GM21447 (cell line): ENCODE measurements at regions not wholly inside any gene's neighbourhood (a gene's known extent, or its start where the extent isn't known, plus 50 kb on each side); places are given as distances from the start of the nearest gene placed in this dataset.
"Not testable (repeated sequence)": the region's sequence is repeated elsewhere in the genome, so short reads cannot be mapped to it uniquely, and the experiment has no call there.

ENCODE experiments used
- ATAC-seq: cut with Tn5 transposase; IDR thresholded peaks from one replicate; pipeline ENCODE4 v1.9.1; 2021; ENCODE audit not compliant: unreplicated experiment

GRCh38 chr9:87357600-87357999 is 140.1 kb upstream of the DAPK1 start:
- no peak for ATAC-seq

- ATAC-seq = no peak
These were observed 138.4 kb upstream of the DAPK1 start for GRCh38 chr9:87359264-87359663.

- ATAC-seq = no peak
These were observed 137.6 kb upstream of the DAPK1 start for GRCh38 chr9:87359958-87360601.

GRCh38 chr9:87370049-87370685 is 127.5 kb upstream of the DAPK1 start:
- ATAC-seq = no peak

- ATAC-seq = no peak
These were observed 125.8 kb upstream of the DAPK1 start for GRCh38 chr9:87371795-87372355.

- ATAC-seq = no peak
These were observed 125.3 kb upstream of the DAPK1 start for GRCh38 chr9:87372356-87372851.

GRCh38 chr9:87374023-87374919 is 123.4 kb upstream of the DAPK1 start:
- peak; percentile 61 for ATAC-seq

- no peak for ATAC-seq
These were observed 122.1 kb upstream of the DAPK1 start for GRCh38 chr9:87375397-87376073.

- ATAC-seq = no peak
These were observed 119.0 kb upstream of the DAPK1 start for GRCh38 chr9:87378676-87379075.

GRCh38 chr9:87379300-87379699 is 118.4 kb upstream of the DAPK1 start:
- ATAC-seq = no peak

GRCh38 chr9:87381050-87381711 is 116.5 kb upstream of the DAPK1 start:
- no peak for ATAC-seq

- ATAC-seq = no peak
These were observed 115.9 kb upstream of the DAPK1 start for GRCh38 chr9:87381746-87382145.

- ATAC-seq = no peak
These were observed 114.8 kb upstream of the DAPK1 start for GRCh38 chr9:87382900-87383299.

- ATAC-seq = no peak
These were observed 114.1 kb upstream of the DAPK1 start for GRCh38 chr9:87383344-87384150.

GRCh38 chr9:87386490-87387025 is 111.1 kb upstream of the DAPK1 start:
- no peak for ATAC-seq

GRCh38 chr9:87387351-87388011 is 110.2 kb upstream of the DAPK1 start:
- no peak for ATAC-seq

GRCh38 chr9:87388708-87389107 is 109.0 kb upstream of the DAPK1 start:
- ATAC-seq = not testable (repeated sequence)

- no peak for ATAC-seq
These were observed 107.7 kb upstream of the DAPK1 start for GRCh38 chr9:87389936-87390335.

- no peak for ATAC-seq
These were observed 107.3 kb upstream of the DAPK1 start for GRCh38 chr9:87390361-87390760.
